DOHH2 (cell line): ENCODE measurements at regions not wholly inside any gene's neighbourhood (a gene's known extent, or its start where the extent isn't known, plus 50 kb on each side); places are given as distances from the start of the nearest gene placed in this dataset.

ENCODE experiments used
- H3F3A ChIP-seq: fragments of 200-600 bp; sonication (generic), shearing (Covaris generic); 2 replicates; pipeline ENCODE4 v1.6.0; 2016; ENCODE audit warnings: antibody characterized with exemption, mild to moderate bottlenecking; ENCODE audit not compliant: control insufficient read depth, insufficient read depth
- H3K27ac ChIP-seq: fragments of 200-600 bp; sonication (generic); 2 replicates; pipeline ENCODE4 v1.5.1; 2014; ENCODE audit warnings: low read depth, mild to moderate bottlenecking, low read length, moderate library complexity
- H3K27me3 ChIP-seq: fragments of 200-600 bp; sonication (generic); 2 replicates; pipeline ENCODE4 v1.6.1; 2014; ENCODE audit warnings: mild to moderate bottlenecking, low read length, mixed read lengths; ENCODE audit not compliant: control insufficient read depth
- H3K36me3 ChIP-seq: fragments of 200-600 bp; sonication (generic); 2 replicates; pipeline ENCODE4 v1.6.1; 2014; ENCODE audit warnings: mild to moderate bottlenecking, low read length, moderate library complexity, mixed read lengths; ENCODE audit not compliant: control insufficient read depth
- H3K4me1 ChIP-seq: fragments of 200-600 bp; sonication (generic); 2 replicates; pipeline ENCODE4 v1.6.1; 2014; ENCODE audit warnings: mild to moderate bottlenecking, low read length, mixed read lengths; ENCODE audit not compliant: control insufficient read depth
- H3K4me2 ChIP-seq: fragments of 200-600 bp; sonication (generic); 2 replicates; pipeline ENCODE4 v1.6.0; 2014; ENCODE audit warnings: mild to moderate bottlenecking, low read length, moderate library complexity
- H3K4me3 ChIP-seq: fragments of 200-600 bp; sonication (generic); 2 replicates; pipeline ENCODE4 v1.5.1; 2014; ENCODE audit warnings: mild to moderate bottlenecking, low read length, mixed read lengths
- H3K79me2 ChIP-seq: fragments of 200-600 bp; sonication (generic); 2 replicates; pipeline ENCODE4 v1.6.1; 2014; ENCODE audit warnings: mild to moderate bottlenecking, low read length, mixed read lengths; ENCODE audit not compliant: control insufficient read depth
- H3K9me2 ChIP-seq: fragments of 200-600 bp; sonication (generic); replicated peaks from 2 replicates; pipeline ENCODE4 v1.6.1; 2014; ENCODE audit warnings: mild to moderate bottlenecking, low read length, mixed read lengths; ENCODE audit not compliant: control insufficient read depth
- H3K9me3 ChIP-seq: fragments of 200-600 bp; sonication (generic); 2 replicates; pipeline ENCODE4 v1.6.1; 2014; ENCODE audit warnings: antibody characterized with exemption, low read length, mixed read lengths; ENCODE audit not compliant: control insufficient read depth, insufficient read depth
- H4K20me1 ChIP-seq: fragments of 200-600 bp; sonication (generic); 2 replicates; pipeline ENCODE4 v1.6.0; 2014; ENCODE audit warnings: low read depth, mild to moderate bottlenecking, antibody characterized with exemption, low read length, moderate library complexity; ENCODE audit not compliant: control insufficient read depth, insufficient read depth
- CTCF ChIP-seq: fragments of 200-600 bp; sonication (generic); IDR thresholded peaks from one replicate; pipeline ENCODE4 v1.5.1; 2014; ENCODE audit warnings: antibody characterized with exemption, mild to moderate bottlenecking, low read depth, low read length; ENCODE audit not compliant: poor library complexity, severe bottlenecking
- EZH2phosphoT487 ChIP-seq: fragments of 200-600 bp; sonication (generic); IDR thresholded peaks from 2 replicates; pipeline ENCODE4 v1.6.1; 2017; ENCODE audit warnings: borderline replicate concordance, mild to moderate bottlenecking, antibody characterized with exemption, low read length, moderate library complexity, mixed read lengths

- Histone ChIP-seq H3K4me3 (no peak overlapping the region), H3K27me3 (no peaks in the 10 kb centered on the region), H3F3A (no peaks in the 10 kb centered on the region), H3K27ac (no peak overlapping the region), H3K36me3 (no peaks in the 10 kb centered on the region), H3K4me1 (no peaks in the 10 kb centered on the region), H3K9me3 (no peaks in the 10 kb centered on the region), H3K9me2 (no peaks in the 10 kb centered on the region), H3K4me2 (no peak overlapping the region), H4K20me1 (no peaks in the 10 kb centered on the region), H3K79me2 (no peaks in the 10 kb centered on the region)
- TF ChIP-seq CTCF (no peak), EZH2phosphoT487 (no peak)
Measured at GRCh38 chr10:29920408-29921070, 138.8 kb downstream of the JCAD start.

- no peaks in the 10 kb centered on the region for H3K4me1 ChIP-seq
- H3K27ac ChIP-seq = no peak overlapping the region
- H3K36me3 ChIP-seq = no peaks in the 10 kb centered on the region
- H3K27me3 ChIP-seq = no peaks in the 10 kb centered on the region
- no peaks in the 10 kb centered on the region for H3K9me2 ChIP-seq
- no peak overlapping the region for H3K4me2 ChIP-seq
- H4K20me1 ChIP-seq = no peaks in the 10 kb centered on the region
- no peaks in the 10 kb centered on the region for H3K9me3 ChIP-seq
- no peak overlapping the region for H3K4me3 ChIP-seq
- TF ChIP-seq EZH2phosphoT487 = no peak
- no peaks in the 10 kb centered on the region for H3F3A ChIP-seq
- H3K79me2 ChIP-seq = no peaks in the 10 kb centered on the region
Measured at GRCh38 chr10:29918623-29919400, 140.6 kb downstream of the JCAD start.

- H3K36me3 ChIP-seq = no peaks in the 10 kb centered on the region
- TF ChIP-seq EZH2phosphoT487 (no peak), CTCF (no peak)
- H3K9me2 ChIP-seq = no peaks in the 10 kb centered on the region
- H3F3A ChIP-seq = no peaks in the 10 kb centered on the region
- no peaks in the 10 kb centered on the region for H3K4me1 ChIP-seq
- H3K9me3 ChIP-seq = no peaks in the 10 kb centered on the region
- H3K79me2 ChIP-seq = no peaks in the 10 kb centered on the region
- no peaks in the 10 kb centered on the region for H3K27me3 ChIP-seq
- H4K20me1 ChIP-seq = no peaks in the 10 kb centered on the region
- no peak overlapping the region for H3K27ac ChIP-seq
- no peak overlapping the region for H3K4me2 ChIP-seq
- no peak overlapping the region for H3K4me3 ChIP-seq
Measured at GRCh38 chr10:29917311-29917710, 142.1 kb downstream of the JCAD start.

GRCh38 chr10:29916669-29917068 lies 142.7 kb downstream of the JCAD start:
- Histone ChIP-seq H4K20me1 (no peaks in the 10 kb centered on the region), H3K9me3 (no peaks in the 10 kb centered on the region), H3K9me2 (no peaks in the 10 kb centered on the region), H3K36me3 (no peaks in the 10 kb centered on the region), H3K27ac (no peak overlapping the region), H3K4me2 (no peak overlapping the region), H3K4me1 (no peaks in the 10 kb centered on the region), H3K4me3 (no peak overlapping the region), H3K27me3 (no peaks in the 10 kb centered on the region), H3K79me2 (no peaks in the 10 kb centered on the region), H3F3A (no peaks in the 10 kb centered on the region)
- TF ChIP-seq CTCF (no peak), EZH2phosphoT487 (no peak)
